Tibial artery (tissue), 4 donors: ENCODE measurements at regions not wholly inside any gene's neighbourhood (a gene's known extent, or its start where the extent isn't known, plus 50 kb on each side); places are given as distances from the start of the nearest gene placed in this dataset.

Experiments
- DNase-seq, 2 donors: peaks; one replicate each; pipeline ENCODE4 v3.0.0-alpha.2; 2019
- H3K27ac ChIP-seq, 2 donors: fragments of 200-600 bp; sonication (generic) in 1 of 2; 1 replicate in 1 of 2; 2 replicates in 1 of 2; pipeline ENCODE4 v1.5.1; 2018 to 2019; ENCODE audit warnings: mild to moderate bottlenecking in 1 of 2
- H3K27me3 ChIP-seq, 2 donors: fragments of 200-600 bp; sonication (generic) in 1 of 2; one replicate each; pipeline versions ENCODE4 v1.5.1 to v1.6.0; 2016 to 2019
- H3K36me3 ChIP-seq, 3 donors: fragments of 200-600 bp; sonication (generic) in 2 of 3; one replicate each; pipeline ENCODE4 v1.5.1; 2016 to 2019; ENCODE audit warnings: mild to moderate bottlenecking in 2 of 3
- H3K4me1 ChIP-seq, 4 donors: fragments of 200-600 bp; sonication (generic) in 2 of 4; 1 replicate in 3 of 4; 2 replicates in 1 of 4; pipeline ENCODE4 v1.5.1; 2016 to 2019
- H3K4me3 ChIP-seq, 2 donors: fragments of 200-600 bp; sonication (generic) in 1 of 2; 1 replicate in 1 of 2; 2 replicates in 1 of 2; pipeline ENCODE4 v1.5.1; 2018 to 2019; ENCODE audit warnings: mild to moderate bottlenecking in 2 of 2
- H3K9me3 ChIP-seq, 3 donors: fragments of 200-600 bp; sonication (generic) in 1 of 3; one replicate each; pipeline ENCODE4 v1.5.1; 2016 to 2019
- CTCF ChIP-seq, 2 experiments: fragments of 200-600 bp in 1 of 2; fragments of 450-650 bp in 1 of 2; IDR thresholded peaks; one replicate each; pipeline ENCODE4 v1.5.1; 2017 to 2019; ENCODE audit warnings: antibody characterized with exemption in 2 of 2, mild to moderate bottlenecking in 1 of 2, moderate library complexity in 1 of 2
- intact Hi-C: fragments of 100-400 bp; cut with DNase I; formaldehyde crosslinking; loops from one replicate; pipeline ENCODE4 v1.15.0; 2023; ENCODE audit warnings: low total_unique reads

GRCh38 chr2:139020287-139020686 lies 240.1 kb upstream of the NXPH2 start:
- H3K9me3 ChIP-seq: peaks cover 0 to 11% (median 0%) of the 10 kb centered on the region in 3 donors
- no peaks in the 10 kb centered on the region for H3K36me3 ChIP-seq
- H3K27me3 ChIP-seq: no peaks in the 10 kb centered on the region
- H3K4me3 ChIP-seq: no peak overlapping the region
- H3K4me1 ChIP-seq: no peaks in the 10 kb centered on the region
- intact Hi-C loops: no loop called here
- H3K27ac ChIP-seq: no peak overlapping the region
- TF ChIP-seq CTCF (IDR thresholded peaks at IDR 0.05): no peak
- no peak for DNase-seq

DNA sequence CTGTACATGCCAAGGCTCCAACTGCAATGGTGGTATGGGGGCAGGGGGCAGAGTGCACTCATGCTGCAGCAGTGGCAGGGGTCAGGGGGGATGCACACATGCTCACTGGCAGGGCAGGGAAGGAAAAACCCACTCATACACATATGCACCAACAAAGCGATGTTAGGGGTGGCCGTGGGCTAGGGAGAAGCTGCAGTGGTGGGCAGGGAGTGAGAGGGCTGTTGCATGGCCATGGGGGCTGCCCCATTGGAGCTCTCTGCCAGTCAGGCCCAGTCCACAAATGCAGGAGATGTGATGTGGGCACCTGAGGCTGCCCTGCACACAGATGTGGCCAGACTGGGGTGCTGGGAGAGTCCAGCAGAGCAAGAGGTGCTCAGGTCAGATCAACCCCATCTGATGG lies 238.1 kb upstream of the NXPH2 start:
- Histone ChIP-seq H3K9me3 (peaks cover 0 to 11% (median 0%) of the 10 kb centered on the region in 3 donors), H3K4me3 (no peak overlapping the region), H3K27me3 (no peaks in the 10 kb centered on the region), H3K4me1 (no peaks in the 10 kb centered on the region), H3K27ac (no peak overlapping the region), H3K36me3 (no peaks in the 10 kb centered on the region)
- intact Hi-C loops: no loop called here
- TF ChIP-seq CTCF (IDR thresholded peaks at IDR 0.05): no peak
- no peak for DNase-seq

DNA sequence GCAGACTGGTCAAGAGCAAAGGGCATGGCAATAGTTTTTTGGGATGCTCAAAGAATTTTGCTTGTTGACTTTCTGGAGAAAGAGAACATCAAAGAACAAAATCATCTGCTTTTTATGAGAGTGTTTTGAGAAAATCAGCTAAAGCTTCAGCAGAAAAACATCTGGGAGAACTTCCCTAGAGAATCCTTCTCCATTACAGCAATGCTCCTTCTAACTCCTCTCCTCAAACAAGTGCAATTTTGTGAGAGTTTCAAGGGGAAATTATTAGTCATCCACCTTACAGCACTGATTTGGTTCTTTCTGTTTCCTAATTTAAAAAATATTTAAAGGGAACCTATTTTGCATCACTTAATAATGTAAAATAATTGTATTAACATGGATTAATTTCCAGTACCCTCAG lies 226.9 kb upstream of the NXPH2 start:
- H3K27ac ChIP-seq: no peak overlapping the region
- no peaks in the 10 kb centered on the region for H3K9me3 ChIP-seq
- no peak for TF ChIP-seq CTCF (IDR thresholded peaks at IDR 0.05)
- H3K4me1 ChIP-seq: no peaks in the 10 kb centered on the region
- H3K4me3 ChIP-seq: no peak overlapping the region
- no peaks in the 10 kb centered on the region for H3K36me3 ChIP-seq
- intact Hi-C loops: no loop called here
- H3K27me3 ChIP-seq: no peaks in the 10 kb centered on the region
- DNase-seq: no peak

DNA sequence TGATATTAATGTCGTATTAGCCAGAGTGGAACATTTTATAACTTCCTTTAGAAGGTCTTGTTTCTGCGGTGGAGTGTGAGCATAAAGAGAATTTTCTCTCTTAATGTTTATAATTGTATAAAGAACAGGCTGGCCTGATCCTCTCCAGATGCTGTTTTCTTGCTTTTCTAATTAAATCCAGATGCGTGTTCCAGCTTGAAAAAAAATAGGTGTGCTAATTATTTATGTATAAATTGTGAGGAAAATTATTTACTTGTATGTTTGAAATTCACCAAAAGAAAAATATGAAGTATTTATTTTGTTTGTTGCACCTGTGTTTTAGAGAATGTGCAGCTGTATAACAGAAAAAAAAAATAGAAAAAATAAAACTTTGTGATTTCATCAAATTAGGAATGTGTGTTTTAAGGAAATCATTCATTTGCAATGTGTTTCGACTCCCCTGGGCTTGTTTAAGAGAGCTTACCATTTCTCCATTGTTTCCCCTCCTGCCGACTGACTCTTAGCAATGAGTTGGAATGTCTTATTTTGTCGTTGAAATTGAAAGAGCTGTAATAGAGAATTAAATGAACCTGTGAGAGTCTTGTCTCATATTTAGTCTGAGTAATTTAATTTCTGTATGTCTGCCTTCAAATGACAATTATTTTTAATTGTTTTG lies 220.1 kb upstream of the NXPH2 start:
- no peaks in the 10 kb centered on the region for H3K36me3 ChIP-seq
- H3K9me3 ChIP-seq: no peaks in the 10 kb centered on the region
- intact Hi-C loops: no loop called here
- no peak for TF ChIP-seq CTCF (IDR thresholded peaks at IDR 0.05)
- no peaks in the 10 kb centered on the region for H3K4me1 ChIP-seq
- no peaks in the 10 kb centered on the region for H3K27me3 ChIP-seq
- H3K4me3 ChIP-seq: no peak overlapping the region
- H3K27ac ChIP-seq: no peak overlapping the region
- no peak for DNase-seq

DNA sequence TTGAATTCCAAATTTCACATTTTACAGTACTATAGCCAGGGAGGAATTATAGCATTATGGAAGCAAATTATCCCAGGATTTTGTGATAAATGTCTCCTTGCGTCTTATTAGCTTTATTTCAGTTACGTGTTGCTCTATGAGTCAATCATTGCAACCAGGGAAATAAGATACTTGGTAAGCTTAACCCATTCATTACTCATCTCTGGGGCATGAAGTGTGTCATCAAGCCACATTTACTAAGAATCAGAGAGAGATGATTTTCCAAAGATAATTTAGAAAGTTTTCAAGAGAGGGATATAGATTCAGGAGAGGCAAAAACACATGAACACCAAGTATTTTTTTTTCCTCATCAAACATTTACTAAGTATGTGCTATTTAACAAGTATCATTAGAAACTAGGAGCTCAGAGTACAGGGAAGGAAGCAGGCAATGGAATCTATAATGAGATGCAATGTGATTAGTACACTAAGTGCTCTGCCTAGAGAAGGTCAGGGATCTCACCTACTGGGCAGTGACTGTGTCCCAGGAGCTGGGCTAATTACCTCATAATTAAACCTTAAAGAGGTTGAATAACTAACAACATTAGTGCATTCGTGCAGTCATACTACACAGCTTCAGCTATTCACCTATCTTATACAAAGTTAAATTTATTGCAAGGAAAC lies 217.8 kb upstream of the NXPH2 start:
- DNase-seq: no peak
- no peaks in the 10 kb centered on the region for H3K4me1 ChIP-seq
- no peak overlapping the region for H3K4me3 ChIP-seq
- no peak overlapping the region for H3K27ac ChIP-seq
- H3K9me3 ChIP-seq: no peaks in the 10 kb centered on the region
- TF ChIP-seq CTCF (IDR thresholded peaks at IDR 0.05): no peak
- no peaks in the 10 kb centered on the region for H3K27me3 ChIP-seq
- no peaks in the 10 kb centered on the region for H3K36me3 ChIP-seq
- intact Hi-C loops: no loop called here
